Lower lobe of right lung (tissue), 2 donors: ENCODE measurements at regions not wholly inside any gene's neighbourhood (a gene's known extent, or its start where the extent isn't known, plus 50 kb on each side); places are given as distances from the start of the nearest gene placed in this dataset.

Experiments
- ATAC-seq, 2 donors: fragments of 200-7000 bp; cut with Tn5 transposase; one replicate each; pipeline ENCODE4 v1.9.1; 2020 to 2022; ENCODE audit warnings: mild to moderate bottlenecking in 2 of 2, moderate library complexity in 2 of 2
- DNase-seq: peaks from one replicate; pipeline ENCODE4 v3.0.0-alpha.2; 2020
- H3K27ac ChIP-seq: fragments of 200-600 bp; one replicate; pipeline ENCODE4 v1.8.0; 2022
- H3K27me3 ChIP-seq: fragments of 200-600 bp; one replicate; pipeline ENCODE4 v1.8.0; 2022; ENCODE audit warnings: low read depth
- H3K36me3 ChIP-seq: fragments of 200-600 bp; one replicate; pipeline ENCODE4 v1.8.0; 2022; ENCODE audit warnings: mild to moderate bottlenecking
- H3K4me1 ChIP-seq: fragments of 200-600 bp; one replicate; pipeline ENCODE4 v1.8.0; 2022
- H3K4me3 ChIP-seq: fragments of 200-600 bp; one replicate; pipeline ENCODE4 v1.8.0; 2022; ENCODE audit warnings: mild to moderate bottlenecking
- H3K9me3 ChIP-seq: fragments of 200-600 bp; one replicate; pipeline ENCODE4 v1.8.0; 2022
- CTCF ChIP-seq: fragments of 200-600 bp; IDR thresholded peaks from one replicate; pipeline ENCODE4 v1.8.0; 2022; ENCODE audit warnings: antibody characterized with exemption, mild to moderate bottlenecking
- intact Hi-C: fragments of 100-400 bp; cut with DNase I; formaldehyde crosslinking; loops from one replicate; pipeline ENCODE4 v1.11.0; 2022
- donor health status: DM: no; HTN: yes; CAD: no; lungs with severe emphysema.

- no peak overlapping the region for H3K27ac ChIP-seq
- no peak overlapping the region for H3K4me3 ChIP-seq
- H3K9me3 ChIP-seq, result no peaks in the 10 kb centered on the region
- no peaks in the 10 kb centered on the region for H3K4me1 ChIP-seq
- no peaks in the 10 kb centered on the region for H3K36me3 ChIP-seq
- H3K27me3 ChIP-seq, result no peaks in the 10 kb centered on the region
- no peak for ATAC-seq
- no peak for TF ChIP-seq CTCF
- no peak for DNase-seq
- intact Hi-C loops, result no loop called here
Measured at GRCh38 chr5:3654515-3654914, 58.9 kb downstream of the IRX1 start.

- Histone ChIP-seq H3K27me3 (no peaks in the 10 kb centered on the region), H3K9me3 (no peaks in the 10 kb centered on the region), H3K4me3 (no peak overlapping the region), H3K36me3 (no peaks in the 10 kb centered on the region), H3K4me1 (no peaks in the 10 kb centered on the region), H3K27ac (no peak overlapping the region)
- no peak for TF ChIP-seq CTCF
- ATAC-seq (no peak), DNase-seq (no peak)
- intact Hi-C loops, result no loop called here
Measured at GRCh38 chr5:3656803-3657202, 61.2 kb downstream of the IRX1 start.

GRCh38 chr5:3657364-3658022, 61.9 kb downstream of the IRX1 start:
- no peak for TF ChIP-seq CTCF
- Histone ChIP-seq H3K4me1 (no peaks in the 10 kb centered on the region), H3K27me3 (no peaks in the 10 kb centered on the region), H3K27ac (no peak overlapping the region), H3K9me3 (no peaks in the 10 kb centered on the region), H3K4me3 (no peak overlapping the region), H3K36me3 (no peaks in the 10 kb centered on the region)
- DNase-seq (no peak), ATAC-seq (no peak)
- intact Hi-C loops, result no loop called here

DNA sequence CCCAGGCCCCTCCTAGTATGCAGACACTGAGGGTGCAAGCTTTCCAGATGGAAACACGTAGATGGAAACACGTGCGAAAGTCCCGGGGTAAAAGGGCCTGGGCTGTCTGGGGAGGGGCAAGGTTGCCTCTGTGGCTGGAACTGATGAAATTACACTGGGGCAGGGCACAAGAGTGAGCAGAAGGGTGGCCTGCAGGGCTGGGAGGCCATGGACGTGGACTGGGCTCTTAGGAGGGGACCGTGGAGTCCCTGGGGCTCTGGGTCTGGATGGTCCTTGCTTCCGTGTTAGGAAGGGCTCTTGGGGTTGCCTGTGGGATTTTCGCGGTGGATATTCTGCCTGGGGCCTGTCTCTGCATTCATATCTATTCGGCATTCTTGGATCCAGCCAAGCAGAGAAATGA, 63.3 kb downstream of the IRX1 start:
- intact Hi-C loops, result no loop called here
- H3K4me3 ChIP-seq, result no peak overlapping the region
- no peaks in the 10 kb centered on the region for H3K4me1 ChIP-seq
- H3K36me3 ChIP-seq, result no peaks in the 10 kb centered on the region
- H3K27ac ChIP-seq, result no peak overlapping the region
- no peaks in the 10 kb centered on the region for H3K9me3 ChIP-seq
- DNase-seq (no peak), ATAC-seq (no peak)
- H3K27me3 ChIP-seq, result no peaks in the 10 kb centered on the region
- TF ChIP-seq CTCF, result no peak

- ATAC-seq, result peak in 1 of 2 donors; percentile 48
Measured at GRCh38 chr5:3659907-3660306, 64.3 kb downstream of the IRX1 start.

More at GRCh38 chr5:3659907-3660306, 64.3 kb downstream of the IRX1 start:
- Histone ChIP-seq H3K36me3 (no peaks in the 10 kb centered on the region), H3K4me3 (no peak overlapping the region), H3K27ac (no peak overlapping the region), H3K4me1 (no peaks in the 10 kb centered on the region), H3K27me3 (no peaks in the 10 kb centered on the region), H3K9me3 (no peaks in the 10 kb centered on the region)
- no peak for DNase-seq
- intact Hi-C loops, result no loop called here
- TF ChIP-seq CTCF, result no peak
